MM.1S (cell line): ENCODE measurements at regions not wholly inside any gene's neighbourhood (a gene's known extent, or its start where the extent isn't known, plus 50 kb on each side); places are given as distances from the start of the nearest gene placed in this dataset.

Source experiments
- DNase-seq: peaks from one replicate; pipeline ENCODE4 v3.0.0-alpha.2; 2015
- H2AFZ ChIP-seq: fragments of 300-600 bp; sonication (generic); 2 replicates; pipeline ENCODE4 v1.6.0; 2016; ENCODE audit warnings: antibody characterized with exemption, low read length
- H3F3A ChIP-seq: fragments of 300-600 bp; sonication (generic); 2 replicates; pipeline ENCODE4 v1.6.1; 2016; ENCODE audit warnings: mild to moderate bottlenecking, antibody characterized with exemption, low read length, moderate library complexity, mixed read lengths; ENCODE audit not compliant: insufficient read depth
- H3K27ac ChIP-seq: fragments of 300-600 bp; sonication (generic); 2 replicates; pipeline ENCODE4 v1.5.1; 2016; ENCODE audit warnings: mild to moderate bottlenecking, low read length
- H3K27me3 ChIP-seq: fragments of 300-600 bp; sonication (generic); replicated peaks from 2 replicates; pipeline ENCODE4 v1.6.0; 2016; ENCODE audit warnings: low read length; ENCODE audit not compliant: insufficient read depth
- H3K36me3 ChIP-seq: fragments of 300-600 bp; sonication (generic); replicated peaks from 2 replicates; pipeline ENCODE4 v1.6.1; 2016; ENCODE audit warnings: mild to moderate bottlenecking, low read length, mixed read lengths; ENCODE audit not compliant: insufficient read depth
- H3K4me1 ChIP-seq: fragments of 300-600 bp; sonication (generic); 2 replicates; pipeline ENCODE4 v1.6.1; 2016; ENCODE audit warnings: low read length, mixed read lengths
- H3K4me2 ChIP-seq: fragments of 300-600 bp; sonication (generic); 2 replicates; pipeline ENCODE4 v1.6.0; 2016; ENCODE audit warnings: low read depth, low read length
- H3K4me3 ChIP-seq: fragments of 300-600 bp; sonication (generic); 2 replicates; pipeline ENCODE4 v1.5.1; 2016; ENCODE audit warnings: low read length, mixed read lengths
- H3K79me2 ChIP-seq: fragments of 300-600 bp; sonication (generic); 2 replicates; pipeline ENCODE4 v1.6.1; 2016; ENCODE audit warnings: mixed run types, low read length, mixed read lengths
- H3K9ac ChIP-seq: fragments of 300-600 bp; sonication (generic); 2 replicates; pipeline ENCODE4 v1.6.1; 2016; ENCODE audit warnings: low read length, mixed read lengths
- H3K9me2 ChIP-seq: fragments of 300-600 bp; sonication (generic); replicated peaks from 2 replicates; pipeline ENCODE4 v1.6.1; 2016; ENCODE audit warnings: mild to moderate bottlenecking, low read length, mixed read lengths; ENCODE audit not compliant: insufficient read depth
- H3K9me3 ChIP-seq: fragments of 300-600 bp; sonication (generic); replicated peaks from 2 replicates; pipeline ENCODE4 v1.6.1; 2016; ENCODE audit warnings: mild to moderate bottlenecking, low read length, mixed read lengths; ENCODE audit not compliant: insufficient read depth
- H4K20me1 ChIP-seq: fragments of 300-600 bp; sonication (generic); 2 replicates; pipeline ENCODE4 v1.6.1; 2016; ENCODE audit warnings: mild to moderate bottlenecking, low read length, moderate library complexity, mixed read lengths; ENCODE audit not compliant: insufficient read depth
- EZH2 ChIP-seq: fragments of 300-600 bp; sonication (generic); optimal IDR thresholded peaks from 2 replicates; pipeline ENCODE3; 2017; ENCODE audit warnings: low read depth, mild to moderate bottlenecking, antibody characterized with exemption, low read length, mixed read lengths
- EZH2phosphoT487 ChIP-seq: fragments of 300-600 bp; sonication (generic); IDR thresholded peaks from 2 replicates; pipeline ENCODE4 v1.6.1; 2018; ENCODE audit warnings: antibody characterized with exemption, low read length
- TF ChIP-seq, protein P1 (sequence below): fragments of 300-600 bp; sonication (generic); IDR thresholded peaks from 2 replicates; pipeline ENCODE4 v1.5.1; 2016; ENCODE audit warnings: antibody characterized with exemption, low read length, mixed read lengths

DNA sequence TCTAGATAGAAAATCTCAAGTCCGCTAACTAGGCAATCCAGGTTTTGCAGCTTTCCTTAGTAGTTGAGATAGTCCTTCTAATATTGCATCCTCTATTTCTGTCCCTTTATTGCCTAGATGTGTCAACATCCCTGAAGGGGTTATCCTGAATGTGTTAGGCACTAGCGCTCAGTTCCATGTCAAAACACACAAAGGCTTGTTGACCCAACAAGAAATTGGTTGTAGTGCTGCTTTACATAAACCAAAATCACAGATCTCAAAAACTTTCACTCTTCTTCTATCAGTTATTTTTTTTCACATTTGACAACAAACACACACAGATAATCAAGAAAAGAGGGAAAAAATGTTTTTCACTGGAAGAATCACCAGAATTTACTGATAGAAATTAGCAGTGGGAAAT lies 51.4 kb upstream of the SOX2 start:
- Histone ChIP-seq H3K36me3 (no peaks in the 10 kb centered on the region), H3K9me3 (no peaks in the 10 kb centered on the region), H3K27ac (no peak overlapping the region), H3K9me2 (no peaks in the 10 kb centered on the region), H3K4me3 (no peak overlapping the region), H4K20me1 (no peaks in the 10 kb centered on the region), H3K27me3 (no peaks in the 10 kb centered on the region), H3K4me2 (no peak overlapping the region), H3K4me1 (no peaks in the 10 kb centered on the region), H3K9ac (no peak overlapping the region), H2AFZ (no peak overlapping the region), H3K79me2 (no peaks in the 10 kb centered on the region), H3F3A (no peaks in the 10 kb centered on the region)
- no peak for DNase-seq
- no peak for TF ChIP-seq EZH2phosphoT487
- TF ChIP-seq, protein P1, sequence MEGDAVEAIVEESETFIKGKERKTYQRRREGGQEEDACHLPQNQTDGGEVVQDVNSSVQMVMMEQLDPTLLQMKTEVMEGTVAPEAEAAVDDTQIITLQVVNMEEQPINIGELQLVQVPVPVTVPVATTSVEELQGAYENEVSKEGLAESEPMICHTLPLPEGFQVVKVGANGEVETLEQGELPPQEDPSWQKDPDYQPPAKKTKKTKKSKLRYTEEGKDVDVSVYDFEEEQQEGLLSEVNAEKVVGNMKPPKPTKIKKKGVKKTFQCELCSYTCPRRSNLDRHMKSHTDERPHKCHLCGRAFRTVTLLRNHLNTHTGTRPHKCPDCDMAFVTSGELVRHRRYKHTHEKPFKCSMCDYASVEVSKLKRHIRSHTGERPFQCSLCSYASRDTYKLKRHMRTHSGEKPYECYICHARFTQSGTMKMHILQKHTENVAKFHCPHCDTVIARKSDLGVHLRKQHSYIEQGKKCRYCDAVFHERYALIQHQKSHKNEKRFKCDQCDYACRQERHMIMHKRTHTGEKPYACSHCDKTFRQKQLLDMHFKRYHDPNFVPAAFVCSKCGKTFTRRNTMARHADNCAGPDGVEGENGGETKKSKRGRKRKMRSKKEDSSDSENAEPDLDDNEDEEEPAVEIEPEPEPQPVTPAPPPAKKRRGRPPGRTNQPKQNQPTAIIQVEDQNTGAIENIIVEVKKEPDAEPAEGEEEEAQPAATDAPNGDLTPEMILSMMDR, result no peak
- TF ChIP-seq EZH2, result no peak

DNA sequence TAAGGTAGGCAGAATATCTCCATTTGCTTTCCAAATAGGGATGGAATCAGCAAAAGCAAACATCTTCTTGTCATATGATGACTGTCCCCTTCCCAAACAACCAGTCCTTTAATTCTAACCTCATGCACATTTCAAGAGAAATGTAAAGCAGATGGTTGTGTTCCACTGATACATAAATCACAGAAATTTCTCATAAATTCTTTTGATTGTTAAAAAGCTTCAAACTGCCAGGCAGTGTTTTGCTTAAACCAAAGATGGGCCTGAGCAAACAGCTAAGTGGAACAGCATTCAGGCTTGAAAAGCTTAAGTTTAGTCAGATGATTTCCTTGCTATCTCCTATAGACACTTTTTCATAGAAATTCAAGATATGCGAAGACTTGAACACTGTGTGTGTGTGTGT lies 74.3 kb upstream of the SOX2 start:
- Histone ChIP-seq H3K9ac (no peak overlapping the region), H2AFZ (no peak overlapping the region), H3K27me3 (no peaks in the 10 kb centered on the region), H3K27ac (no peak overlapping the region), H3K36me3 (no peaks in the 10 kb centered on the region), H3F3A (no peaks in the 10 kb centered on the region), H3K4me3 (no peak overlapping the region), H4K20me1 (no peaks in the 10 kb centered on the region), H3K79me2 (no peaks in the 10 kb centered on the region), H3K9me3 (no peaks in the 10 kb centered on the region), H3K4me2 (no peak overlapping the region), H3K9me2 (no peaks in the 10 kb centered on the region), H3K4me1 (no peaks in the 10 kb centered on the region)
- no peak for TF ChIP-seq EZH2
- TF ChIP-seq, protein P1, result no peak
- no peak for TF ChIP-seq EZH2phosphoT487
- no peak for DNase-seq

DNA sequence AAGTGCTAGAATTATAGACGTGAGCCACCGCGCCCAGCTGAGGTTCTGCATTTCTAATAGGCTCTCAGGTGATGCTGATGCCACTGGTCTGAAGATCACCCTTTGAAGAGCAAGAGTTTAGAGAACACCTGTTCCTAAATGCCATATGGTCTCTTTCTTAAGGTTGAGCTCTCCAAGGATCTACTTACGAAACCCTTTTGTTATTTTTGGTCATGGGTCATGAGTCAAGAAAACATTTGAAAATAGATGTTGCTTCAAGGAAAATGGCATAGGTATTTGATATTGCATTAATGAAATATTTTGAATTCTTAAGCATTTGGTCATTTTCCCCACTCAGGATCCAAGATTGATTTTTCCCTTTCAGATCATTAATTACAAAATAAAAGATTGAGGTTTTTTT lies 74.7 kb upstream of the SOX2 start:
- H3K9me2 ChIP-seq, result no peaks in the 10 kb centered on the region
- no peaks in the 10 kb centered on the region for H3K79me2 ChIP-seq
- H2AFZ ChIP-seq, result no peak overlapping the region
- H3K9me3 ChIP-seq, result no peaks in the 10 kb centered on the region
- H3K4me3 ChIP-seq, result no peak overlapping the region
- DNase-seq, result no peak
- no peaks in the 10 kb centered on the region for H3K27me3 ChIP-seq
- H3F3A ChIP-seq, result no peaks in the 10 kb centered on the region
- H3K9ac ChIP-seq, result no peak overlapping the region
- no peaks in the 10 kb centered on the region for H3K4me1 ChIP-seq
- no peak overlapping the region for H3K27ac ChIP-seq
- no peaks in the 10 kb centered on the region for H3K36me3 ChIP-seq
- H3K4me2 ChIP-seq, result no peak overlapping the region
- TF ChIP-seq, protein P1, result no peak
- no peak for TF ChIP-seq EZH2
- no peak for TF ChIP-seq EZH2phosphoT487
- H4K20me1 ChIP-seq, result no peaks in the 10 kb centered on the region
